Activated naive CD4-positive, alpha-beta T cell treated with anti-CD3 and anti-CD28 coated beads, Interleukin-2, amount 50 U/mL, for 24 hours (primary cell): ENCODE measurements at regions not wholly inside any gene's neighbourhood (a gene's known extent, or its start where the extent isn't known, plus 50 kb on each side); places are given as distances from the start of the nearest gene placed in this dataset.

Experiments used
- H3K27ac Mint-ChIP-seq: one replicate; pipeline ENCODE4 v1.8.0; 2021; ENCODE audit warnings: mild to moderate bottlenecking, mixed read lengths
- H3K27me3 Mint-ChIP-seq: one replicate; pipeline ENCODE4 v1.8.0; 2021; ENCODE audit warnings: mixed read lengths
- H3K36me3 Mint-ChIP-seq: one replicate; pipeline ENCODE4 v1.8.0; 2021; ENCODE audit warnings: mixed read lengths
- H3K4me1 Mint-ChIP-seq: one replicate; pipeline ENCODE4 v1.8.0; 2021; ENCODE audit warnings: mixed read lengths
- H3K4me3 Mint-ChIP-seq: one replicate; pipeline ENCODE4 v1.8.0; 2021; ENCODE audit warnings: mild to moderate bottlenecking, mixed read lengths
- H3K9me3 Mint-ChIP-seq: one replicate; pipeline ENCODE4 v1.8.0; 2021; ENCODE audit warnings: mixed read lengths

GRCh38 chrX:134747006-134747405 is 50.0 kb downstream of the PABIR2 start:
- Mint-ChIP-seq H3K36me3 (no peaks in the 10 kb centered on the region), H3K9me3 (no peaks in the 10 kb centered on the region), H3K27me3 (no peaks in the 10 kb centered on the region), H3K4me3 (no peak overlapping the region), H3K27ac (no peak overlapping the region), H3K4me1 (no peaks in the 10 kb centered on the region)

GRCh38 chrX:134746410-134746785 is 50.6 kb downstream of the PABIR2 start:
- Mint-ChIP-seq H3K4me1 (no peaks in the 10 kb centered on the region), H3K27me3 (no peaks in the 10 kb centered on the region), H3K4me3 (no peak overlapping the region), H3K9me3 (no peaks in the 10 kb centered on the region), H3K36me3 (no peaks in the 10 kb centered on the region), H3K27ac (no peak overlapping the region)

- H3K4me3 Mint-ChIP-seq: no peak overlapping the region
- H3K27ac Mint-ChIP-seq: no peak overlapping the region
- H3K4me1 Mint-ChIP-seq: no peaks in the 10 kb centered on the region
- H3K9me3 Mint-ChIP-seq: no peaks in the 10 kb centered on the region
- H3K36me3 Mint-ChIP-seq: no peaks in the 10 kb centered on the region
- H3K27me3 Mint-ChIP-seq: no peaks in the 10 kb centered on the region
Measured at GRCh38 chrX:134745636-134746409, 51.2 kb downstream of the PABIR2 start.

- H3K27me3 Mint-ChIP-seq: no peaks in the 10 kb centered on the region
- H3K4me3 Mint-ChIP-seq: no peak overlapping the region
- H3K4me1 Mint-ChIP-seq: no peaks in the 10 kb centered on the region
- H3K27ac Mint-ChIP-seq: no peak overlapping the region
- H3K36me3 Mint-ChIP-seq: no peaks in the 10 kb centered on the region
- H3K9me3 Mint-ChIP-seq: no peaks in the 10 kb centered on the region
Measured at GRCh38 chrX:134743091-134743490, 53.9 kb downstream of the PABIR2 start.

GRCh38 chrX:134742573-134742972 is 54.4 kb downstream of the PABIR2 start:
- Mint-ChIP-seq H3K9me3 (no peaks in the 10 kb centered on the region), H3K4me1 (no peaks in the 10 kb centered on the region), H3K27ac (no peak overlapping the region), H3K4me3 (no peak overlapping the region), H3K36me3 (no peaks in the 10 kb centered on the region), H3K27me3 (no peaks in the 10 kb centered on the region)

GRCh38 chrX:134741746-134742145 is 55.3 kb downstream of the PABIR2 start:
- no peaks in the 10 kb centered on the region for H3K36me3 Mint-ChIP-seq
- no peak overlapping the region for H3K27ac Mint-ChIP-seq
- H3K27me3 Mint-ChIP-seq: no peaks in the 10 kb centered on the region
- H3K4me3 Mint-ChIP-seq: no peak overlapping the region
- H3K9me3 Mint-ChIP-seq: no peaks in the 10 kb centered on the region
- no peaks in the 10 kb centered on the region for H3K4me1 Mint-ChIP-seq

- H3K4me1 Mint-ChIP-seq: no peaks in the 10 kb centered on the region
- no peak overlapping the region for H3K27ac Mint-ChIP-seq
- no peaks in the 10 kb centered on the region for H3K9me3 Mint-ChIP-seq
- no peak overlapping the region for H3K4me3 Mint-ChIP-seq
- no peaks in the 10 kb centered on the region for H3K36me3 Mint-ChIP-seq
- H3K27me3 Mint-ChIP-seq: no peaks in the 10 kb centered on the region
Measured at GRCh38 chrX:134738986-134739740, 57.8 kb downstream of the PABIR2 start.

GRCh38 chrX:134738445-134738844 is 58.6 kb downstream of the PABIR2 start:
- no peaks in the 10 kb centered on the region for H3K9me3 Mint-ChIP-seq
- H3K36me3 Mint-ChIP-seq: no peaks in the 10 kb centered on the region
- H3K27me3 Mint-ChIP-seq: no peaks in the 10 kb centered on the region
- H3K4me3 Mint-ChIP-seq: no peak overlapping the region
- no peaks in the 10 kb centered on the region for H3K4me1 Mint-ChIP-seq
- no peak overlapping the region for H3K27ac Mint-ChIP-seq

- no peaks in the 10 kb centered on the region for H3K9me3 Mint-ChIP-seq
- H3K27ac Mint-ChIP-seq: no peak overlapping the region
- no peaks in the 10 kb centered on the region for H3K4me1 Mint-ChIP-seq
- H3K36me3 Mint-ChIP-seq: no peaks in the 10 kb centered on the region
- no peak overlapping the region for H3K4me3 Mint-ChIP-seq
- H3K27me3 Mint-ChIP-seq: no peaks in the 10 kb centered on the region
Measured at GRCh38 chrX:134737721-134738369, 59.2 kb downstream of the PABIR2 start.

- Mint-ChIP-seq H3K36me3 (no peaks in the 10 kb centered on the region), H3K9me3 (no peaks in the 10 kb centered on the region), H3K4me3 (no peak overlapping the region)
Measured at GRCh38 chrX:134737061-134737460, 59.9 kb downstream of the PABIR2 start.

GRCh38 chrX:134736356-134736755 is 60.6 kb downstream of the PABIR2 start:
- Mint-ChIP-seq H3K27ac (no peak overlapping the region), H3K27me3 (no peaks in the 10 kb centered on the region), H3K4me3 (no peak overlapping the region), H3K36me3 (no peaks in the 10 kb centered on the region), H3K9me3 (no peaks in the 10 kb centered on the region), H3K4me1 (no peaks in the 10 kb centered on the region)

More at GRCh38 chrX:134737061-134737460, 59.9 kb downstream of the PABIR2 start:
- Mint-ChIP-seq H3K27me3 (no peaks in the 10 kb centered on the region), H3K4me1 (no peaks in the 10 kb centered on the region), H3K27ac (no peak overlapping the region)

GRCh38 chrX:134735015-134735414 is 62.0 kb downstream of the PABIR2 start:
- no peaks in the 10 kb centered on the region for H3K9me3 Mint-ChIP-seq
- H3K27ac Mint-ChIP-seq: no peak overlapping the region
- no peak overlapping the region for H3K4me3 Mint-ChIP-seq
- H3K36me3 Mint-ChIP-seq: no peaks in the 10 kb centered on the region
- no peaks in the 10 kb centered on the region for H3K27me3 Mint-ChIP-seq
- H3K4me1 Mint-ChIP-seq: no peaks in the 10 kb centered on the region

- no peak overlapping the region for H3K4me3 Mint-ChIP-seq
- H3K27me3 Mint-ChIP-seq: no peaks in the 10 kb centered on the region
- H3K9me3 Mint-ChIP-seq: no peaks in the 10 kb centered on the region
- no peak overlapping the region for H3K27ac Mint-ChIP-seq
- H3K4me1 Mint-ChIP-seq: no peaks in the 10 kb centered on the region
- no peaks in the 10 kb centered on the region for H3K36me3 Mint-ChIP-seq
Measured at GRCh38 chrX:134734466-134734952, 62.5 kb downstream of the PABIR2 start.

- H3K27me3 Mint-ChIP-seq: no peaks in the 10 kb centered on the region
- H3K27ac Mint-ChIP-seq: no peak overlapping the region
- no peaks in the 10 kb centered on the region for H3K36me3 Mint-ChIP-seq
- H3K4me1 Mint-ChIP-seq: no peaks in the 10 kb centered on the region
- no peak overlapping the region for H3K4me3 Mint-ChIP-seq
- H3K9me3 Mint-ChIP-seq: no peaks in the 10 kb centered on the region
Measured at GRCh38 chrX:134733591-134733990, 63.4 kb downstream of the PABIR2 start.

GRCh38 chrX:134732676-134733075 is 64.3 kb downstream of the PABIR2 start:
- Mint-ChIP-seq H3K27me3 (no peaks in the 10 kb centered on the region), H3K4me3 (no peak overlapping the region), H3K9me3 (no peaks in the 10 kb centered on the region), H3K36me3 (no peaks in the 10 kb centered on the region), H3K27ac (no peak overlapping the region), H3K4me1 (no peaks in the 10 kb centered on the region)

GRCh38 chrX:134732152-134732551 is 64.9 kb downstream of the PABIR2 start:
- H3K27me3 Mint-ChIP-seq: no peaks in the 10 kb centered on the region
- no peaks in the 10 kb centered on the region for H3K36me3 Mint-ChIP-seq
- no peak overlapping the region for H3K4me3 Mint-ChIP-seq
- H3K27ac Mint-ChIP-seq: no peak overlapping the region
- H3K4me1 Mint-ChIP-seq: no peaks in the 10 kb centered on the region
- no peaks in the 10 kb centered on the region for H3K9me3 Mint-ChIP-seq
